GM19438 (cell line): ENCODE measurements at regions not wholly inside any gene's neighbourhood (a gene's known extent, or its start where the extent isn't known, plus 50 kb on each side); places are given as distances from the start of the nearest gene placed in this dataset.
"Not testable (repeated sequence)": the region's sequence is repeated elsewhere in the genome, so short reads cannot be mapped to it uniquely, and the experiment has no call there.

Experiments
- ATAC-seq: cut with Tn5 transposase; IDR thresholded peaks from one replicate; pipeline ENCODE4 v1.9.1; 2021; ENCODE audit warnings: low read depth; ENCODE audit not compliant: unreplicated experiment

DNA sequence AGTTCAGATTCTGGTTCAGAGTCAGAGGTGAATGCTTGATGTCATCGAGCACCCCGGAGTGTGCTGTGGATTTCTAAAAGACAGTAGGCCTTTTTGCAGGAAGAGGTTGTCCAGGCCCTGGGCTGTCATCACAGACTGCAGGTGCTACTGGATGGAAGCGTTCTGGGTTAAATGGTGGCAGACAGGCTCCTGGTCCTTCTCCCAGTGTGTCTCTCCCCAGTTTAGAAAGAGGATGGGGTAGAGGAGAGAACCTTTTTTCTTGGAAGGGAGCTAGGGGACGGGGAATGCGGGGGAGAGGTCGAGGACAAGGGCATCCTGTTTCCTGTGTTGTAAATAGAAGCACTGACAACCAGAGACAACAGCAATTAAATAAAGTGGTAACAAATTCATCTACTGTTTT, 102.3 kb upstream of the NUDT6 start:
- ATAC-seq, result no peak

GRCh38 chr4:123025398-123025797, 103.0 kb upstream of the NUDT6 start:
- ATAC-seq, result no peak

GRCh38 chr4:123026015-123026414, 103.6 kb upstream of the NUDT6 start:
- not testable (repeated sequence) for ATAC-seq

GRCh38 chr4:123031664-123032063, 109.3 kb upstream of the NUDT6 start:
- no peak for ATAC-seq

- ATAC-seq, result no peak
Measured at GRCh38 chr4:123034023-123034422, 111.6 kb upstream of the NUDT6 start.

GRCh38 chr4:123035239-123035638, 112.8 kb upstream of the NUDT6 start:
- ATAC-seq, result no peak

- ATAC-seq, result no peak
Measured at GRCh38 chr4:123037804-123038203, 115.4 kb upstream of the NUDT6 start.

DNA sequence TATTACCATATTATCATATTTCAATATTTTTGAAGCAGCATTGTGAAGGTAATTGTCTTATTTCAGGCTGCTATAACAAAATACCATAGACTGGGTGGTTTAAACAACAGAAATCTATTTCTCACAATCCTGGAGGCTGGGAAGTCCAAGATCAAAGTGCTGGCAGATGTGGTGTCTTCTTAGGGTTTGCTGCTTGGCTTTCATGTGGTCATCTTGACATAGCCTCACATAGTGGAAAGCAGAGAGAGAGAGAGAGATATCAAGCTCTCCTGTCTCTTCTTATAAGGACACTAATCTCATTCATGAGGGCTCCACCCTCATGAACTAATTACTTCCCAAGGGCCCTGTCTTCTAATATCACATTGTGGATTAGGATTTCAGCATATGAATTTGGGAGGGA, 119.7 kb upstream of the NUDT6 start:
- no peak for ATAC-seq

DNA sequence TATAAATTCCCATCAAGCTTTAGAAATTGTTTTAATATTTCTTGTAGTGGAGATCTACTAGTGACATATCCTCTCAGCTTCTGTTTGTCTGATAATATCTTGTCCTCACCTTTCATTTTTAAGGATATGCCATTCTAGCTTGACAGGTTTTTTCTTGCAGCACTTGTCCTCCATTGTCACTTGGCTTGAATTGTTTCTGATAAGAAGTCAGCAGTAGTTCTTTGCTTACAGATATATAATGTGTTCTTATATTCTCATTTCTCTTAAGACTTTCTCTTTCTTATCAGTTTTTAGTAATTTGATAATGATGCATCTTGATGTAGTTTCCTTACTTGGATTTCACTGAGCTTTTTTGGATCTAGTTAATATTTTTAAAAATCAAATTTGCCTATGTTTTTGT, 120.6 kb upstream of the NUDT6 start:
- no peak for ATAC-seq

GRCh38 chr4:123043793-123044425, 121.5 kb upstream of the NUDT6 start:
- ATAC-seq, result no peak

GRCh38 chr4:123046096-123046495, 123.7 kb upstream of the NUDT6 start:
- ATAC-seq, result no peak

- ATAC-seq, result no peak
Measured at GRCh38 chr4:123050018-123050417, 127.6 kb upstream of the NUDT6 start.

DNA sequence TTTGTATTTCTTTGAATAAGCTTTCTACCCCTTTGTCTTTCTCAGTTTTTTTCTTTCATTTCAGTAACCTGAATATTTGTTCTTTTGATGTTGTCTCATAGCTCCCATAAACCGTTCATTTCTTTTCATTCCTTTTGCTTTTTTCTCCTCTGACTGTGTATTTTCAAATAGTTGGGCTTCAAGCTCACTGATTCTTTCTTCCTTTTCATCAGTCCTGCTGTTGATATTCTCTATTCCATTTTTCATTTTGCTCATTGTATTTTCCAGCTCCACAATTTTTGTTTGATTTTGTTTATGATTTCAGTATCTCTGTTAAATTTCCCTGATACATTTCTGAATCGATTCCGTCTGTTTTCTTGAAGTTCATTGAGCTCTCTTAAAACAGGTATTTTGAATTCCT, 129.6 kb upstream of the NUDT6 start:
- ATAC-seq, result no peak

- ATAC-seq, result no peak
Measured at GRCh38 chr4:123055943-123056342, 133.5 kb upstream of the NUDT6 start.

DNA sequence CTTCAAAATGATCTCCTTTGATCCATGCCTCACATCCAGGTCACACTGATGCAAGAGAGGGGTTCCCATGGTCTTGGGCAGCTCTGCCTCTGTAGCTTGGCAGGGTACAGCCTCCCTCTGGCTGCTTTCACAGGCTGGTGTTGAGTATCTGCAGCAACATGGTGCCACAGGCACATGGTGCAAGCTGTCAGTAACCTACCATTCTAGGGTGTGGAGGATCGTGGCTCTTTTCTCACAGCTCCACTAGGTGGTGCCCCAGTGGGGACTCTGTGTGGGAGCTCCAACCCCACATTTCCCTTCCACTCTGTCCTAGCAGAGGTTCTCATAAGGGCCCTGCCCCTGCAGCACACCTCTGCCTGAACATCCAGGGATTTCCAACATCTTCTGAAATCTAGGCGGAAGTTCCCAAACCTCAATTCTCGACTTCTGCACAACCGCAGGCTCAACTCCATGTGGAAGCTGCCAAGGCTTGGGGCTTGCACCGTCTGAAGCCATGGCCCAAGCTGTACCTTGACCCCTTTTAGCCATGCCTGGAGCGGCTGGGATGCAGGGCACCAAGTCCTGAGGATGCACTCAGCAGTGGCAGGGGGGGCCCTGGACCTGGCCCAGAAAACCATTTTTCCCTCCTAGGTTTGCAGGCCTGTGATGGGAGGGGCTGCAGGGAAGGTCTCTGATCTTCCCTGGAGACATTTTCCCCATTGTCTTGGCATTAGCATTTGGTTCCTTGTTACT, 137.8 kb upstream of the NUDT6 start:
- no peak for ATAC-seq

GRCh38 chr4:123064390-123064789, 142.0 kb upstream of the NUDT6 start:
- ATAC-seq, result no peak

DNA sequence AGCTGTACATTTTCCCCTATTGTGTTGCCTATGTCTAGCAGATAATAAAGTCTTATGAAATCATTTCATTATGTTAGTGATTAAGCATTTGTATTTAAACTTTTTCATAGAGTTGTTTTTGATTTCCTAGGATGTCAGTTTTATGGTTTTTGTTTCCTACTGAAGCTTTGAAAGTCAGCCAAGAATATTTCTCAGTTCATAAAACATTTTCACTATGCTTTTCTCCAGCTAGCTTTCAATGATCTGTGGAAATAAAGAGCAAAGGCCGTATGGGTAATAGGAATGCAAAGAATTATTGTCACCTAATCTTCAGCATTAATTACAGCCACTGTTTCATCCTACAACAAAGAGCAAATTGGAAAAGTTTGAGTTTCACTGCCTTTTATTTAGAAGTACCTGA, 145.7 kb upstream of the NUDT6 start:
- no peak for ATAC-seq

DNA sequence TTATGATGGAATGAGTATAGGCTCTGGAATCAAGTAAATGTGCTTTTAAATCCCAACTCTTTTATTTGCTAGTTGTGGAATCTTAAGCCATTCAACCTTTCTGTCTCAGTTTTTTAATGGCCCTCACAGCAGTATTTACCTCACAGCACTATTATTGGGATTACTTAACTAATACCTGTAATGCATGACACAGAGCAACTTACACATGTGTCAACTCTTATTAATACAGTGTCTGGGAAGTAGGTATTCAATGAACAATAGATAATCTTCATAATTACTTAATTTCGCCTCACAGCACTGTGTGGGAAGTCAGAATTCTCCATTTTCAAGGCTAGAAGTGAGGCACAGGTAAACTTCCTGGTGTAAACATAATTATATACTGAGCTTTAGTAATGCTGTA, 149.7 kb upstream of the NUDT6 start:
- ATAC-seq, result no peak

- ATAC-seq, result peak; percentile 53
Measured at GRCh38 chr4:123073650-123074049, 151.3 kb upstream of the NUDT6 start.

- no peak for ATAC-seq
Measured at GRCh38 chr4:123077330-123077729, 154.9 kb upstream of the NUDT6 start.

DNA sequence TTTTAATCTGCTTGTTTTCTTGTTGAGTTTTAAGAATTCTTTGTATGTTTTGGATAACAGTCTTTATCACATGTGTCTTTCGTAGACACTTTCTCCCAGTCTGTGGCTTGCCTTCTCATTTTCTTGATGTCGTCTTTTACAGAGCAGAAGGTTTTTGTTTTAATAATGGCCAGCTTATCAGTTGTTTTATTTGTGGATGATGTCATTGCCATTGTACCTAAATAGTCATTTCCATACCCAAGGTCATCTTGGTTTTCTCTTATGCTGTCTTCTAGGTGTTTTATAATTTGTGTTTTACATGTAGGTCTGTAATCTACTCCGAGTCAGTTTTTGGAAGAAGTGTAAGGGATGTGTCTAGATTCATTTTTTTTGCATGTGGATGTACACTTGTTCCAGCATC, 159.6 kb upstream of the NUDT6 start:
- no peak for ATAC-seq

DNA sequence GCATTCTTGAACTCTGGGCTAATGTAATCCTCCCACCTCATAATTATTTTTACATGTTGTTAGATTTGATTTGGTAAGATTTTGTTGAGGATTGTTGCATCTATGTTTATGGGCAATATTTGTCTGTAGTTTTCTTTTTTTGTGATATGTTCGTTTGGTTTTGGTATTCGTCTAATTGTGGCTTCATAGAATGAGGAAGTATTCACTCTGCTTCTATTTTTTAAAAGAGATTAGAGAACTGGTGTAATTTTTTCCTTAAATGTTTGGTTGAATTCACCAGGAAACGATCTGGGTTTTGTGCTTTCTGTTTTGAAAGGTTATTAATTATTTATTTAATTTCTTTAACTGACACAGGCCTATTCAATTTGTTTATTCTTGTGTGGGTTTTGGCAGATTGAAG, 161.2 kb upstream of the NUDT6 start:
- ATAC-seq, result no peak
